Spinal cord (tissue), 9 donors: ENCODE measurements at regions not wholly inside any gene's neighbourhood (a gene's known extent, or its start where the extent isn't known, plus 50 kb on each side); places are given as distances from the start of the nearest gene placed in this dataset.

Experiments
- DNase-seq, 6 donors: peaks; one replicate each; pipeline versions ENCODE4 v3.0.0 to v3.0.0-alpha.2; 2013 to 2015; ENCODE audit warnings: low spot score in 6 of 6, low read depth in 4 of 6
- H3K27ac ChIP-seq: one replicate; pipeline ENCODE4 v1.5.1; 2013; ENCODE audit warnings: low read depth, low read length, control low read depth
- H3K27me3 ChIP-seq: one replicate; pipeline ENCODE4 v1.6.1; 2013; ENCODE audit warnings: low read length; ENCODE audit not compliant: control insufficient read depth, insufficient read depth
- H3K36me3 ChIP-seq: one replicate; pipeline ENCODE4 v1.6.1; 2013; ENCODE audit warnings: low read length; ENCODE audit not compliant: control insufficient read depth, insufficient read depth
- H3K4me1 ChIP-seq: one replicate; pipeline ENCODE4 v1.6.1; 2013; ENCODE audit warnings: low read length; ENCODE audit not compliant: control insufficient read depth, insufficient read depth
- H3K4me3 ChIP-seq: one replicate; pipeline ENCODE4 v1.5.1; 2013; ENCODE audit warnings: low read depth, low read length, control low read depth
- H3K9me3 ChIP-seq: one replicate; pipeline ENCODE4 v1.6.1; 2013; ENCODE audit warnings: low read length; ENCODE audit not compliant: control insufficient read depth, insufficient read depth
- WGBS: methylation state at CpG from one replicate; pipeline ENCODE4 v1.1.5; 2013; ENCODE audit warnings: missing lambda C conversion rate; ENCODE audit not compliant: insufficient coverage; 5-methylcytosine and 5-hydroxymethylcytosine counted together
- donor health status: healthy.

- Histone ChIP-seq H3K9me3 (no peaks in the 10 kb centered on the region), H3K4me1 (no peaks in the 10 kb centered on the region), H3K27me3 (no peaks in the 10 kb centered on the region), H3K36me3 (no peaks in the 10 kb centered on the region), H3K4me3 (no peak overlapping the region), H3K27ac (no peak overlapping the region)
- DNase-seq = no peak
- WGBS = 100% methylated on average over 4 of the region's 9 CpGs
Measured at GRCh38 chr1:104706631-104707147, 957.0 kb downstream of the AMY1C start.

GRCh38 chr1:104718752-104719151, 969.1 kb downstream of the AMY1C start:
- Histone ChIP-seq H3K9me3 (no peaks in the 10 kb centered on the region), H3K4me3 (no peak overlapping the region), H3K4me1 (no peaks in the 10 kb centered on the region), H3K27me3 (no peaks in the 10 kb centered on the region), H3K36me3 (no peaks in the 10 kb centered on the region), H3K27ac (no peak overlapping the region)
- DNase-seq = no peak
- WGBS = no CpG with 5 or more reads among the region's 1 CpG

- no peak overlapping the region for H3K27ac ChIP-seq
- peak in 1 of 6 donors; percentile 23 for DNase-seq
- no peaks in the 10 kb centered on the region for H3K27me3 ChIP-seq
- no peaks in the 10 kb centered on the region for H3K9me3 ChIP-seq
- WGBS = no CpG with 5 or more reads among the region's 5 CpGs
- no peak overlapping the region for H3K4me3 ChIP-seq
- no peaks in the 10 kb centered on the region for H3K4me1 ChIP-seq
- no peaks in the 10 kb centered on the region for H3K36me3 ChIP-seq
Measured at GRCh38 chr1:104720741-104721140, 971.0 kb downstream of the AMY1C start.

GRCh38 chr1:104726917-104727316, 977.2 kb downstream of the AMY1C start:
- no peak overlapping the region for H3K4me3 ChIP-seq
- H3K9me3 ChIP-seq = no peaks in the 10 kb centered on the region
- no peak for DNase-seq
- H3K27ac ChIP-seq = no peak overlapping the region
- no CpG with 5 or more reads among the region's 1 CpG for WGBS
- no peaks in the 10 kb centered on the region for H3K36me3 ChIP-seq
- no peaks in the 10 kb centered on the region for H3K4me1 ChIP-seq
- no peaks in the 10 kb centered on the region for H3K27me3 ChIP-seq

GRCh38 chr1:104733866-104734265, 984.2 kb downstream of the AMY1C start:
- H3K27ac ChIP-seq = no peak overlapping the region
- H3K9me3 ChIP-seq = no peaks in the 10 kb centered on the region
- no peak for DNase-seq
- no peaks in the 10 kb centered on the region for H3K36me3 ChIP-seq
- H3K27me3 ChIP-seq = no peaks in the 10 kb centered on the region
- no CpG with 5 or more reads among the region's 1 CpG for WGBS
- no peaks in the 10 kb centered on the region for H3K4me1 ChIP-seq
- H3K4me3 ChIP-seq = no peak overlapping the region

GRCh38 chr1:104745875-104746274, 996.2 kb downstream of the AMY1C start:
- no peak overlapping the region for H3K4me3 ChIP-seq
- H3K36me3 ChIP-seq = no peaks in the 10 kb centered on the region
- no peak for DNase-seq
- no CpG with 5 or more reads among the region's 2 CpGs for WGBS
- no peaks in the 10 kb centered on the region for H3K4me1 ChIP-seq
- no peaks in the 10 kb centered on the region for H3K27me3 ChIP-seq
- no peak overlapping the region for H3K27ac ChIP-seq
- H3K9me3 ChIP-seq = no peaks in the 10 kb centered on the region

- WGBS = no CpG with 5 or more reads among the region's 2 CpGs
- H3K27ac ChIP-seq = no peak overlapping the region
- H3K4me1 ChIP-seq = no peaks in the 10 kb centered on the region
- no peak overlapping the region for H3K4me3 ChIP-seq
- H3K36me3 ChIP-seq = no peaks in the 10 kb centered on the region
- no peak for DNase-seq
- H3K9me3 ChIP-seq = no peaks in the 10 kb centered on the region
- no peaks in the 10 kb centered on the region for H3K27me3 ChIP-seq
Measured at GRCh38 chr1:104746994-104747393, 997.3 kb downstream of the AMY1C start.

GRCh38 chr1:104760017-104760416, 1010.3 kb downstream of the AMY1C start:
- Histone ChIP-seq H3K27ac (no peak overlapping the region), H3K36me3 (no peaks in the 10 kb centered on the region), H3K27me3 (no peaks in the 10 kb centered on the region), H3K4me3 (no peak overlapping the region), H3K4me1 (no peaks in the 10 kb centered on the region), H3K9me3 (no peaks in the 10 kb centered on the region)
- no peak for DNase-seq

GRCh38 chr1:104761961-104762570, 1012.4 kb downstream of the AMY1C start:
- DNase-seq = peak in 1 of 6 donors; percentile 40
- Histone ChIP-seq H3K9me3 (no peaks in the 10 kb centered on the region), H3K27me3 (no peaks in the 10 kb centered on the region), H3K4me1 (no peaks in the 10 kb centered on the region), H3K36me3 (no peaks in the 10 kb centered on the region), H3K27ac (no peak overlapping the region), H3K4me3 (no peak overlapping the region)
- WGBS = 60% methylated on average over 2 of the region's 7 CpGs

GRCh38 chr1:104765085-104765484, 1015.4 kb downstream of the AMY1C start:
- no peaks in the 10 kb centered on the region for H3K4me1 ChIP-seq
- no peaks in the 10 kb centered on the region for H3K27me3 ChIP-seq
- no peaks in the 10 kb centered on the region for H3K36me3 ChIP-seq
- H3K27ac ChIP-seq = no peak overlapping the region
- no peak for DNase-seq
- H3K4me3 ChIP-seq = no peak overlapping the region
- WGBS = 67% methylated on average over 1 of the region's 1 CpG
- H3K9me3 ChIP-seq = no peaks in the 10 kb centered on the region
